Endothelial cell of umbilical vein (primary cell): ENCODE measurements at regions not wholly inside any gene's neighbourhood (a gene's known extent, or its start where the extent isn't known, plus 50 kb on each side); places are given as distances from the start of the nearest gene placed in this dataset.

ENCODE experiments used
- BruUV-seq: library from RNA; stranded (reverse); fragments of 400-500 nt; replicated peaks from 2 replicates; lab custom pipeline; 2021; lab: Mats Ljungman, UMichigan
- CTCF ChIA-PET: fragments of 300-600, 350-600 bp; sonication (Branson Sonifier 250); formaldehyde crosslinking; loops from one replicate; lab custom pipeline; 2021; ENCODE audit warnings: antibody characterized with exemption, inconsistent platforms; lab: Charles Lee
- POLR2A ChIA-PET: fragments of 300-600, 350-600 bp; sonication (Branson Sonifier 250); formaldehyde crosslinking; loops from one replicate; lab custom pipeline; 2021; ENCODE audit warnings: antibody characterized with exemption, inconsistent platforms; lab: Charles Lee
- DNase-seq: peaks from one replicate; pipeline ENCODE4 v3.0.0-alpha.2; 2011; ENCODE audit warnings: low read depth, low spot score
- FAIRE-seq: peaks from 2 replicates; lab custom pipeline; 2011; peaks lifted over from hg19 to GRCh38; lab: Jason Lieb, UNC
- H2AFZ ChIP-seq: 2 replicates; pipeline ENCODE4 v1.6.0; 2012; ENCODE audit warnings: low read depth, low read length, control low read depth, inconsistent platforms
- H3K27ac ChIP-seq: 2 replicates; pipeline ENCODE4 v1.5.1; 2011; ENCODE audit warnings: low read depth, mild to moderate bottlenecking, control low read depth, low read length, moderate library complexity; ENCODE audit not compliant: insufficient read depth
- H3K27me3 ChIP-seq, 2 experiments: 2 replicates each; pipeline versions ENCODE4 v1.6.0 to v1.6.1; 2011; ENCODE audit warnings: low read length in 2 of 2, mixed read lengths in 1 of 2; ENCODE audit not compliant: control insufficient read depth in 2 of 2, insufficient read depth in 2 of 2
- H3K36me3 ChIP-seq, 2 experiments: 2 replicates in 1 of 2; 3 replicates in 1 of 2; pipeline ENCODE4 v1.5.1; 2011; ENCODE audit warnings: low read length in 2 of 2, mild to moderate bottlenecking in 1 of 2, moderate library complexity in 1 of 2; ENCODE audit not compliant: control insufficient read depth in 2 of 2, insufficient read depth in 2 of 2; ENCODE audit errors: extremely low read depth in 1 of 2
- H3K4me1 ChIP-seq: 3 replicates; pipeline ENCODE4 v1.5.1; 2011; ENCODE audit warnings: mild to moderate bottlenecking, low read length; ENCODE audit not compliant: control insufficient read depth, insufficient read depth; ENCODE audit errors: extremely low read depth
- H3K4me2 ChIP-seq: 2 replicates; pipeline ENCODE4 v1.6.1; 2011; ENCODE audit warnings: low read length, control low read depth, mixed read lengths; ENCODE audit not compliant: insufficient read depth
- H3K4me3 ChIP-seq, 3 experiments: fragments of 200-600 bp in 1 of 3; sonication (generic), shearing (Covaris generic) in 1 of 3; replicated peaks in 1 of 3; 2 replicates each; pipeline ENCODE4 v1.5.1; 2011 to 2016; ENCODE audit warnings: control low read depth in 3 of 3, low read length in 3 of 3, mild to moderate bottlenecking in 2 of 3, inconsistent platforms in 1 of 3, low read depth in 1 of 3, moderate library complexity in 1 of 3; ENCODE audit not compliant: insufficient read depth in 1 of 3
- H3K79me2 ChIP-seq: 2 replicates; pipeline ENCODE4 v1.6.0; 2012; ENCODE audit warnings: low read length, inconsistent platforms; ENCODE audit not compliant: control insufficient read depth, insufficient read depth
- H3K9ac ChIP-seq: replicated peaks from 2 replicates; pipeline ENCODE3; 2011; ENCODE audit warnings: low read length, control low read depth; ENCODE audit not compliant: insufficient read depth; ENCODE audit errors: extremely low read depth
- H3K9me1 ChIP-seq: replicated peaks from 3 replicates; pipeline ENCODE4 v1.6.0; 2011; ENCODE audit warnings: mild to moderate bottlenecking, low read length; ENCODE audit not compliant: control insufficient read depth, insufficient read depth; ENCODE audit errors: extremely low read depth
- H3K9me3 ChIP-seq: replicated peaks from 2 replicates; pipeline ENCODE4 v1.5.1; 2012; ENCODE audit warnings: low read length, inconsistent platforms; ENCODE audit not compliant: control insufficient read depth, insufficient read depth
- H4K20me1 ChIP-seq: replicated peaks from 2 replicates; pipeline ENCODE3; 2011; ENCODE audit warnings: mild to moderate bottlenecking, low read length; ENCODE audit not compliant: control insufficient read depth, insufficient read depth; ENCODE audit errors: extremely low read depth
- EZH2 ChIP-seq: IDR thresholded peaks from 2 replicates; pipeline ENCODE4 v1.6.1; 2012; ENCODE audit warnings: borderline replicate concordance, low read depth, mild to moderate bottlenecking, moderate library complexity, low read length, inconsistent platforms; ENCODE audit not compliant: severe bottlenecking
- FOS ChIP-seq: IDR thresholded peaks from 2 replicates; pipeline ENCODE4 v1.6.1; 2011; ENCODE audit warnings: mild to moderate bottlenecking, low read length, moderate library complexity, borderline replicate concordance; ENCODE audit not compliant: insufficient read depth
- GATA2 ChIP-seq: IDR thresholded peaks from 2 replicates; pipeline ENCODE4 v1.7.0; 2011; ENCODE audit warnings: low read depth, mild to moderate bottlenecking, moderate library complexity, mixed read lengths, low read length; ENCODE audit not compliant: insufficient read length, insufficient read depth
- JUN ChIP-seq: IDR thresholded peaks from 2 replicates; pipeline ENCODE4 v1.6.1; 2011; ENCODE audit warnings: borderline replicate concordance, low read depth; ENCODE audit not compliant: insufficient read length, insufficient read depth
- MYC ChIP-seq: IDR thresholded peaks from one replicate; pipeline ENCODE4 v1.6.1; 2011; ENCODE audit warnings: mild to moderate bottlenecking, low read depth, low read length
- POLR2A ChIP-seq: IDR thresholded peaks from 2 replicates; pipeline ENCODE4 v1.6.1; 2012; ENCODE audit warnings: low read depth, mild to moderate bottlenecking, control low read depth, low read length
- POLR2AphosphoS5 ChIP-seq: IDR thresholded peaks from 2 replicates; pipeline ENCODE4 v1.6.1; 2012; ENCODE audit warnings: low read depth, mild to moderate bottlenecking, control low read depth, low read length, moderate library complexity; ENCODE audit not compliant: insufficient read depth
- dilution Hi-C: fragments of 300-500 bp; cut with MboI; formaldehyde crosslinking; loops from one replicate; pipeline ENCODE4 v1.15.0; 2019; ENCODE audit warnings: low sequenced_read_pairs; ENCODE audit not compliant: extremely low pct_ligation_motif_present
- intact Hi-C: fragments of 100-400 bp; cut with micrococcal nuclease; formaldehyde crosslinking; loops from one replicate; pipeline ENCODE4 v1.10.0; 2022
- TF ChIP-seq, protein P1 (sequence below): IDR thresholded peaks from 2 replicates; pipeline ENCODE4 v1.6.1; 2011; ENCODE audit not compliant: insufficient read depth, insufficient read length
- TF ChIP-seq, protein P2 (sequence below), 2 donors: IDR thresholded peaks; 1 replicate in 1 of 2; 2 replicates in 1 of 2; pipeline ENCODE4 v1.5.1; 2011; ENCODE audit warnings: low read length in 2 of 2, mild to moderate bottlenecking in 2 of 2, moderate library complexity in 2 of 2, control low read depth in 1 of 2, inconsistent platforms in 1 of 2, low read depth in 1 of 2; ENCODE audit not compliant: insufficient read depth in 1 of 2; ENCODE audit errors: extremely low read depth in 1 of 2

GRCh38 chr10:52992567-52992966 lies 220.0 kb upstream of the MBL2 start:
- no peak for FAIRE-seq

More at GRCh38 chr10:52992567-52992966, 220.0 kb upstream of the MBL2 start:
- H3K4me3 ChIP-seq = no peak overlapping the region
- DNase-seq = no peak
- no peak overlapping the region for H3K9ac ChIP-seq
- no peaks in the 10 kb centered on the region for H3K9me3 ChIP-seq
- H3K4me2 ChIP-seq = no peak overlapping the region
- ChIA-PET CTCF (interaction anchor here (0.8 kb wide), 1 partner anchor 15 kb away, joined by 3 read pairs; no protein-coding TSS in a partner anchor), POLR2A (no interaction called here)
- H4K20me1 ChIP-seq = no peaks in the 10 kb centered on the region
- dilution Hi-C loops (no loop called here), intact Hi-C loops (loop anchor here (5.0 kb wide), 1 partner anchor 1610 kb away; no protein-coding TSS in a partner anchor)
- H3K79me2 ChIP-seq = no peaks in the 10 kb centered on the region
- no peaks in the 10 kb centered on the region for H3K9me1 ChIP-seq
- no peaks in the 10 kb centered on the region for H3K4me1 ChIP-seq
- no peak overlapping the region for H2AFZ ChIP-seq
- BruUV-seq = no TSS peak
- H3K27me3 ChIP-seq = no peaks in the 10 kb centered on the region
- H3K27ac ChIP-seq = no peak overlapping the region
- no peaks in the 10 kb centered on the region for H3K36me3 ChIP-seq
- TF ChIP-seq MYC (no peak), EZH2 (no peak), GATA2 (no peak), POLR2A (no peak), POLR2AphosphoS5 (no peak), JUN (no peak), FOS (no peak)
- TF ChIP-seq, protein P1, sequence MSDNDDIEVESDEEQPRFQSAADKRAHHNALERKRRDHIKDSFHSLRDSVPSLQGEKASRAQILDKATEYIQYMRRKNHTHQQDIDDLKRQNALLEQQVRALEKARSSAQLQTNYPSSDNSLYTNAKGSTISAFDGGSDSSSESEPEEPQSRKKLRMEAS = no peak
- TF ChIP-seq, protein P2, sequence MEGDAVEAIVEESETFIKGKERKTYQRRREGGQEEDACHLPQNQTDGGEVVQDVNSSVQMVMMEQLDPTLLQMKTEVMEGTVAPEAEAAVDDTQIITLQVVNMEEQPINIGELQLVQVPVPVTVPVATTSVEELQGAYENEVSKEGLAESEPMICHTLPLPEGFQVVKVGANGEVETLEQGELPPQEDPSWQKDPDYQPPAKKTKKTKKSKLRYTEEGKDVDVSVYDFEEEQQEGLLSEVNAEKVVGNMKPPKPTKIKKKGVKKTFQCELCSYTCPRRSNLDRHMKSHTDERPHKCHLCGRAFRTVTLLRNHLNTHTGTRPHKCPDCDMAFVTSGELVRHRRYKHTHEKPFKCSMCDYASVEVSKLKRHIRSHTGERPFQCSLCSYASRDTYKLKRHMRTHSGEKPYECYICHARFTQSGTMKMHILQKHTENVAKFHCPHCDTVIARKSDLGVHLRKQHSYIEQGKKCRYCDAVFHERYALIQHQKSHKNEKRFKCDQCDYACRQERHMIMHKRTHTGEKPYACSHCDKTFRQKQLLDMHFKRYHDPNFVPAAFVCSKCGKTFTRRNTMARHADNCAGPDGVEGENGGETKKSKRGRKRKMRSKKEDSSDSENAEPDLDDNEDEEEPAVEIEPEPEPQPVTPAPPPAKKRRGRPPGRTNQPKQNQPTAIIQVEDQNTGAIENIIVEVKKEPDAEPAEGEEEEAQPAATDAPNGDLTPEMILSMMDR (IDR thresholded peaks at IDR 0.05; ENCODE audit: extremely low read depth in 1 of 2, insufficient read depth in 1 of 2, low read depth in 1 of 2, low read length in 2 of 2) = no peak
